ENCODE measurements at regions not wholly inside any gene's neighbourhood (a gene's known extent, or its start where the extent isn't known, plus 50 kb on each side); places are given as distances from the start of the nearest gene placed in this dataset.

DNA sequence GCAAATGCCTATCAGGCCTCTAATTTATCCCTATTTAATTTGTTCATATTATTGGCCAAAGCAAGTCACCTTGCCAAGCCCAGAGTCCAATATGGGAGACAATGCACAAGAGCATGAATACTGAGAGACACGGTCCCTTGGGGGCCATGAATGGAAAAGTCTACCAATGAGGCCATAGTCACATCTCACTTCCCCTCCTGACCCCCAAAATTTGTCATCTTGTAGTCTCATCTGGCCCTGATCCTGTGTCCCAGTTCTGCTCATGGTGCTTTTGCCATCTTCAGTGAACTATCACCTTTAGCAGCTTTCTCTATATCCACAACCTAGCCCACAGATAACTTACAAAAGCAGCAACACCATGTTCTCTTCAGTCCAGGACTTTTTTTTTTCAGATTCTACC is 302.7 kb upstream of the MGAT5 start:
- Histone ChIP-seq H3K4me3 (ENCODE audit: low read length) (0 out of 2 replicates have a peak overlapping the region, but pooled peaks have one; percentile 11), H3K4me1 (ENCODE audit: control insufficient read depth, low read length) (peaks cover 54% of the 10 kb centered on the region), H3K4me2 (ENCODE audit: low read length) (0 out of 2 replicates have a peak overlapping the region, but pooled peaks have one; percentile 3), H3K9me3 (ENCODE audit: control insufficient read depth, insufficient read depth, low read length) (no peaks in the 10 kb centered on the region), H3K27ac (ENCODE audit: low read depth, low read length) (no peak overlapping the region), H3K27me3 (ENCODE audit: control insufficient read depth, low read length) (no peaks in the 10 kb centered on the region), H4K20me1 (ENCODE audit: control insufficient read depth, insufficient read depth, low read depth, low read length) (no peaks in the 10 kb centered on the region), H3K36me3 (ENCODE audit: control insufficient read depth, low read length) (no peaks in the 10 kb centered on the region), H3K9me2 (replicated peaks; ENCODE audit: control insufficient read depth, low read length) (no peaks in the 10 kb centered on the region), H3F3A (ENCODE audit: control insufficient read depth, insufficient read depth) (peaks cover 3% of the 10 kb centered on the region; the same call in 1 of the 2 replicates), H3K79me2 (ENCODE audit: control insufficient read depth, low read length) (no peaks in the 10 kb centered on the region)
- TF ChIP-seq, protein P1, sequence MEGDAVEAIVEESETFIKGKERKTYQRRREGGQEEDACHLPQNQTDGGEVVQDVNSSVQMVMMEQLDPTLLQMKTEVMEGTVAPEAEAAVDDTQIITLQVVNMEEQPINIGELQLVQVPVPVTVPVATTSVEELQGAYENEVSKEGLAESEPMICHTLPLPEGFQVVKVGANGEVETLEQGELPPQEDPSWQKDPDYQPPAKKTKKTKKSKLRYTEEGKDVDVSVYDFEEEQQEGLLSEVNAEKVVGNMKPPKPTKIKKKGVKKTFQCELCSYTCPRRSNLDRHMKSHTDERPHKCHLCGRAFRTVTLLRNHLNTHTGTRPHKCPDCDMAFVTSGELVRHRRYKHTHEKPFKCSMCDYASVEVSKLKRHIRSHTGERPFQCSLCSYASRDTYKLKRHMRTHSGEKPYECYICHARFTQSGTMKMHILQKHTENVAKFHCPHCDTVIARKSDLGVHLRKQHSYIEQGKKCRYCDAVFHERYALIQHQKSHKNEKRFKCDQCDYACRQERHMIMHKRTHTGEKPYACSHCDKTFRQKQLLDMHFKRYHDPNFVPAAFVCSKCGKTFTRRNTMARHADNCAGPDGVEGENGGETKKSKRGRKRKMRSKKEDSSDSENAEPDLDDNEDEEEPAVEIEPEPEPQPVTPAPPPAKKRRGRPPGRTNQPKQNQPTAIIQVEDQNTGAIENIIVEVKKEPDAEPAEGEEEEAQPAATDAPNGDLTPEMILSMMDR (IDR thresholded peaks at IDR 0.05; ENCODE audit: low read depth, low read length, poor library complexity, severe bottlenecking) = no peak
- TF ChIP-seq EZH2phosphoT487 (IDR thresholded peaks at IDR 0.05; ENCODE audit: borderline replicate concordance, low read length) = no peak

DNA sequence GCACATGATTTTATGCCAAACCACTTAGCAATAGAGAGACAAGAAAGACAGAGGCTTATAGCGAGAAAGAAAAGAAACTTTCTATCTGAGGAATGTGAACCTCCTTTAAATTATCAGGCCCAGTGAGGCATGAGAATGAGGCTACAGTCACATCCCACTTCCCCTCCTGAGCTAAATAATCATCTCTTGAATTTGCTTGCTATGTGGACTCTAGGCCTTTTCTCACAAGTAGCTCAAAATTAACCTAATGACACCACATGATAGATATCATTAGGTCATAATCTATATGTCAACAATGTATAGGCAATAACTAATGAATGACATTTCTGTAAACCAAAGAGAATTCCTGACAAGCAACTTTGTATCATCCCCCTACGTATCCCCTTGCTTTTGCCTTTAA is 301.5 kb upstream of the MGAT5 start:
- Histone ChIP-seq H3K4me3 (ENCODE audit: low read length) (peak overlapping the region; percentile 30), H3K4me1 (ENCODE audit: control insufficient read depth, low read length) (peaks cover 54% of the 10 kb centered on the region), H3F3A (ENCODE audit: control insufficient read depth, insufficient read depth) (peaks cover 3% of the 10 kb centered on the region; the same call in 1 of the 2 replicates), H3K27me3 (ENCODE audit: control insufficient read depth, low read length) (no peaks in the 10 kb centered on the region), H3K4me2 (ENCODE audit: low read length) (peak overlapping the region; percentile 50), H3K36me3 (ENCODE audit: control insufficient read depth, low read length) (no peaks in the 10 kb centered on the region), H3K9me3 (ENCODE audit: control insufficient read depth, insufficient read depth, low read length) (no peaks in the 10 kb centered on the region), H3K79me2 (ENCODE audit: control insufficient read depth, low read length) (no peaks in the 10 kb centered on the region), H3K27ac (ENCODE audit: low read depth, low read length) (peak overlapping the region; percentile 65), H3K9me2 (replicated peaks; ENCODE audit: control insufficient read depth, low read length) (no peaks in the 10 kb centered on the region), H4K20me1 (ENCODE audit: control insufficient read depth, insufficient read depth, low read depth, low read length) (no peaks in the 10 kb centered on the region)
- TF ChIP-seq EZH2phosphoT487 (IDR thresholded peaks at IDR 0.05; ENCODE audit: borderline replicate concordance, low read length) = no peak
- TF ChIP-seq, protein P1 (IDR thresholded peaks at IDR 0.05; ENCODE audit: low read depth, low read length, poor library complexity, severe bottlenecking) = no peak

DNA sequence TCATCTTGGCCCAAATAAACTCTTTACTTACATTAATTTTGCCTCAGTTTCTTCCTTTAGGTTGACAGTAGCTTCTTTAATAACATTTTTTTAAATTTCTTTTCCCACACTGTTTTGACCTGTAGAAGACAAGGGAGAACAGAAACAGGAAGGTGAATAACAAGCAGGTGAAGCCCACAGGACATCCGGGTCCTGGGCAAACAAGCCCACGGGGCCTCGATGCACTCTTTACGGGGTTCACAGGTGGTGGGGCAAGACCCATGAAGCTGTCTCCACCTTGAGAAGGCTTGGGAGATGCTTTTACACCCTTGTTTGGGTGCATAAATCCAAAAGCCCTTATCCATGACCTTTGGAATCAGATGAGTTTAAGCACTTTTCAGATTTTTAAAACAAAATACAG is 301.0 kb upstream of the MGAT5 start:
- Histone ChIP-seq H4K20me1 (ENCODE audit: control insufficient read depth, insufficient read depth, low read depth, low read length) (no peaks in the 10 kb centered on the region), H3K79me2 (ENCODE audit: control insufficient read depth, low read length) (no peaks in the 10 kb centered on the region), H3K4me1 (ENCODE audit: control insufficient read depth, low read length) (peaks cover 50% of the 10 kb centered on the region), H3K27me3 (ENCODE audit: control insufficient read depth, low read length) (no peaks in the 10 kb centered on the region), H3K36me3 (ENCODE audit: control insufficient read depth, low read length) (no peaks in the 10 kb centered on the region), H3K4me3 (ENCODE audit: low read length) (peak overlapping the region; percentile 30), H3K9me2 (replicated peaks; ENCODE audit: control insufficient read depth, low read length) (no peaks in the 10 kb centered on the region), H3K27ac (ENCODE audit: low read depth, low read length) (peak overlapping the region; percentile 65), H3F3A (ENCODE audit: control insufficient read depth, insufficient read depth) (peaks cover 3% of the 10 kb centered on the region; the same call in 1 of the 2 replicates), H3K4me2 (ENCODE audit: low read length) (peak overlapping the region; percentile 50), H3K9me3 (ENCODE audit: control insufficient read depth, insufficient read depth, low read length) (no peaks in the 10 kb centered on the region)
- TF ChIP-seq, protein P1 (IDR thresholded peaks at IDR 0.05; ENCODE audit: low read depth, low read length, poor library complexity, severe bottlenecking) = no peak
- TF ChIP-seq EZH2phosphoT487 (IDR thresholded peaks at IDR 0.05; ENCODE audit: borderline replicate concordance, low read length) = no peak

Data from DOHH2 (cell line).